ENCODE measurements at regions not wholly inside any gene's neighbourhood (a gene's known extent, or its start where the extent isn't known, plus 50 kb on each side); places are given as distances from the start of the nearest gene placed in this dataset.

- DNase-seq: no peak
- intact Hi-C loops (cut with DNase I): no loop called here
- no peak overlapping the region for H3K4me3 ChIP-seq
These were observed 99.7 kb upstream of the SYT13 start for GRCh38 chr11:45385844-45386243.

GRCh38 chr11:45385423-45385822 is 99.3 kb upstream of the SYT13 start:
- Histone ChIP-seq H3K4me3 (no peak overlapping the region), H3K9me3 (no peaks in the 10 kb centered on the region), H3K27ac (no peak overlapping the region), H3K4me1 (peaks cover 8% of the 10 kb centered on the region), H3K27me3 (ENCODE audit: low read depth) (peaks cover 4% of the 10 kb centered on the region), H3K36me3 (no peaks in the 10 kb centered on the region)
- DNase-seq: no peak
- intact Hi-C loops (cut with DNase I): no loop called here
- TF ChIP-seq CTCF (IDR thresholded peaks at IDR 0.05): no peak
- no peak for ATAC-seq

More at GRCh38 chr11:45385844-45386243, 99.7 kb upstream of the SYT13 start:
- no peak for TF ChIP-seq CTCF (IDR thresholded peaks at IDR 0.05)
- peaks cover 4% of the 10 kb centered on the region for H3K27me3 ChIP-seq (ENCODE audit: low read depth)
- no peak overlapping the region for H3K27ac ChIP-seq
- H3K4me1 ChIP-seq: peaks cover 8% of the 10 kb centered on the region
- H3K36me3 ChIP-seq: no peaks in the 10 kb centered on the region
- no peaks in the 10 kb centered on the region for H3K9me3 ChIP-seq
- no peak for ATAC-seq

- no peak for DNase-seq
- Histone ChIP-seq H3K4me3 (no peak overlapping the region), H3K27ac (no peak overlapping the region), H3K36me3 (no peaks in the 10 kb centered on the region), H3K9me3 (no peaks in the 10 kb centered on the region), H3K4me1 (peaks cover 8% of the 10 kb centered on the region), H3K27me3 (ENCODE audit: low read depth) (peaks cover 4% of the 10 kb centered on the region)
- intact Hi-C loops (cut with DNase I): no loop called here
- ATAC-seq: no peak
- no peak for TF ChIP-seq CTCF (IDR thresholded peaks at IDR 0.05)
These were observed 98.6 kb upstream of the SYT13 start for GRCh38 chr11:45384711-45385241.

DNA sequence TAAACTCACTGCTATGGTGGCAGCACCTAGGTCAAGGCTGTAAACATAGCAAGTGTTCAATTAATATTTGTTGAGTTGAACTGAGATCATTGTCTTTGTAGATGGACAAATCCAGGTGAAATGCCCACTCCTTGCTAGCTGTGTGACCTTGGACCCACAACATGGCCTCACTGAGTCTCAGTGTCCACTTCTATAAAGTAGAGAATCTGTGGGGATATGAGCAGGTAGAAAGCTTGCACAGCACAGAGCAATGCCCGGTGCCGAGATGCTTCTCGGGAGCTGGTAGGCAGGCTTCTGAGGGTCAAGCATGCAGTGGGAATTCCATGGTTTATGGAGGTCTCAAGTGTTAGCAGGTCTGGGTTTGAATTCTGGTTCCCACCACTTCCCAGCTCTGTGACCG is 97.9 kb upstream of the SYT13 start:
- no peak for TF ChIP-seq CTCF (IDR thresholded peaks at IDR 0.05)
- H3K4me3 ChIP-seq: no peak overlapping the region
- no peak overlapping the region for H3K27ac ChIP-seq
- intact Hi-C loops (cut with DNase I): no loop called here
- H3K27me3 ChIP-seq (ENCODE audit: low read depth): peaks cover 4% of the 10 kb centered on the region
- DNase-seq: no peak
- no peaks in the 10 kb centered on the region for H3K9me3 ChIP-seq
- no peak for ATAC-seq
- H3K36me3 ChIP-seq: no peaks in the 10 kb centered on the region
- peaks cover 8% of the 10 kb centered on the region for H3K4me1 ChIP-seq

DNA sequence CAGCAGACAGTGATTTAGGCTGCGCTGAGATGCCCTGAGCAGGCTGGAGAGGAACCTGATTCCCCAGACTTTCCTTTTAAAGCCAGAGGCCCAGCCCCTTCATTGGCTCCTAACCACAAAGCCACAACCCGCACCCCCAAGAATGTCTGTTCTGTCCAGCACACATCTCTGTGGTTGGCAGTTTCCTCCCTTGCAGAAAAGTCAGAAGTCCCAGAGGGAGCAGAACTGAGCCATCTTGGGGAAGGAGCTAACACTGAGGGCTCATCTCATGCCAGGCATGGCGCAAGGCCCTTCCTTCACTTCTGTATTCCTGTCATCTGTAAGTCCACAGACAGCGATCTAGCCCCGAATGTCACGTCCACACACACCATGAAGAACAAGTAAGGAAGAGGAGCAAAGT is 97.1 kb upstream of the SYT13 start:
- TF ChIP-seq CTCF (IDR thresholded peaks at IDR 0.05): no peak
- Histone ChIP-seq H3K36me3 (no peaks in the 10 kb centered on the region), H3K4me3 (no peak overlapping the region), H3K9me3 (no peaks in the 10 kb centered on the region), H3K27ac (no peak overlapping the region), H3K4me1 (peaks cover 8% of the 10 kb centered on the region), H3K27me3 (ENCODE audit: low read depth) (peaks cover 4% of the 10 kb centered on the region)
- ATAC-seq (no peak), DNase-seq (no peak)
- intact Hi-C loops (cut with DNase I): no loop called here
